SU-DHL-6 (cell line): ENCODE measurements at regions not wholly inside any gene's neighbourhood (a gene's known extent, or its start where the extent isn't known, plus 50 kb on each side); places are given as distances from the start of the nearest gene placed in this dataset.

Source experiments
- H2AFZ ChIP-seq: fragments of 200-600 bp; sonication (generic); 2 replicates; pipeline ENCODE4 v1.6.1; 2014; ENCODE audit warnings: low read depth, mild to moderate bottlenecking, moderate library complexity, mixed read lengths, antibody characterized with exemption, low read length; ENCODE audit not compliant: severe bottlenecking
- H3F3A ChIP-seq: fragments of 200-600 bp; shearing (Covaris generic); 2 replicates; pipeline ENCODE4 v1.6.0; 2016; ENCODE audit warnings: antibody characterized with exemption, mild to moderate bottlenecking; ENCODE audit not compliant: insufficient read depth
- H3K27ac ChIP-seq: fragments of 200-600 bp; sonication (generic); 2 replicates; pipeline ENCODE4 v1.5.1; 2016; ENCODE audit warnings: low read depth, mild to moderate bottlenecking, low read length, moderate library complexity, mixed read lengths
- H3K27me3 ChIP-seq: fragments of 200-600 bp; sonication (generic), shearing (Covaris generic); 2 replicates; pipeline ENCODE4 v1.6.0; 2014; ENCODE audit warnings: mild to moderate bottlenecking, low read length
- H3K36me3 ChIP-seq: fragments of 200-600 bp; sonication (generic); 2 replicates; pipeline ENCODE4 v1.6.1; 2014; ENCODE audit warnings: mild to moderate bottlenecking, low read length, mixed read lengths
- H3K4me2 ChIP-seq: fragments of 300-600, 200-600 bp; shearing (Covaris generic), sonication (generic); 2 replicates; pipeline ENCODE4 v1.6.0; 2014; ENCODE audit warnings: low read length, low read depth, mild to moderate bottlenecking; ENCODE audit not compliant: poor library complexity, severe bottlenecking
- H3K4me3 ChIP-seq: fragments of 200-600 bp; sonication (generic); 2 replicates; pipeline ENCODE4 v1.5.1; 2014; ENCODE audit warnings: antibody characterized with exemption, low read length, mild to moderate bottlenecking, mixed read lengths; ENCODE audit not compliant: insufficient read depth, poor library complexity, severe bottlenecking
- H3K79me2 ChIP-seq: fragments of 200-600 bp; sonication (generic); 2 replicates; pipeline ENCODE4 v1.6.1; 2014; ENCODE audit warnings: mild to moderate bottlenecking, low read length, moderate library complexity; ENCODE audit not compliant: insufficient read depth
- H3K9ac ChIP-seq: fragments of 200-600 bp; sonication (generic); 2 replicates; pipeline ENCODE4 v1.7.0; 2014; ENCODE audit warnings: mild to moderate bottlenecking, low read length
- H3K9me2 ChIP-seq: fragments of 200-600 bp; sonication (generic); replicated peaks from 2 replicates; pipeline ENCODE4 v1.6.1; 2014; ENCODE audit warnings: low read length; ENCODE audit not compliant: insufficient read depth
- H3K9me3 ChIP-seq: fragments of 200-600 bp; sonication (generic); 2 replicates; pipeline ENCODE4 v1.6.1; 2014; ENCODE audit warnings: low read length, mixed read lengths; ENCODE audit not compliant: insufficient read depth
- H4K20me1 ChIP-seq: fragments of 200-600 bp; sonication (generic); 2 replicates; pipeline ENCODE4 v1.6.1; 2014; ENCODE audit warnings: low read depth, mild to moderate bottlenecking, antibody characterized with exemption, low read length, moderate library complexity, mixed read lengths
- EZH2phosphoT487 ChIP-seq: fragments of 200-600 bp; sonication (generic), shearing (Covaris generic); conservative IDR thresholded peaks from 2 replicates; pipeline ENCODE4 v1.6.1; 2018; ENCODE audit warnings: mild to moderate bottlenecking, antibody characterized with exemption, low read length, moderate library complexity, mixed read lengths
- TF ChIP-seq, protein P1 (sequence below): fragments of 200-600 bp; sonication (generic); IDR thresholded peaks from one replicate; pipeline ENCODE4 v1.5.1; 2017; ENCODE audit warnings: antibody characterized with exemption, mild to moderate bottlenecking, low read length, moderate library complexity; ENCODE audit not compliant: insufficient read depth, poor library complexity, severe bottlenecking

DNA sequence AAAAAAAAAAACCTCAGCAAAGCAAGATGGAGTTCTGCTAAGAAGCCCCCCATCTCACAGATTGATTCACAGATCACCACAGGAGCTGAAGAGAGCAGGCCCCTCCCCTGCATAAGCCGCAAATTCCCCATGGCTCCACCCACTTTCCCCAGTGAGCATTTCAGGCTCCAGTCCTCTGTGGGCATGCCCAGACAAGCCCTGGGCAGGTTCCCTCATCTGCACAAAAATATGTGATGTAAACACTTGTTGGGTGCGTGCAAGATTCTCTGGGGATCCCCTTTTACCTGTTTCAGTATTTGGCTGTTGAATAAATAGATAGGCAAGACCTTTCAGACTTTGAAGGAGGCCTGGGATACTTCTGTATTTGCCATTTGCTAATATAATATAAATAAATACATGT lies 514.3 kb downstream of the PCDH7 start:
- Histone ChIP-seq H3K79me2 (no peaks in the 10 kb centered on the region), H3K4me2 (no peak overlapping the region), H3K27me3 (no peaks in the 10 kb centered on the region), H3K9me2 (no peaks in the 10 kb centered on the region), H3K36me3 (no peaks in the 10 kb centered on the region), H3K4me3 (no peak overlapping the region), H3F3A (no peaks in the 10 kb centered on the region), H3K9ac (no peak overlapping the region), H2AFZ (peak overlapping the region; percentile 54), H3K27ac (no peak overlapping the region), H3K9me3 (peaks cover 5% of the 10 kb centered on the region; the same call in 1 of the 2 replicates), H4K20me1 (no peaks in the 10 kb centered on the region)
- no peak for TF ChIP-seq EZH2phosphoT487
- TF ChIP-seq, protein P1, sequence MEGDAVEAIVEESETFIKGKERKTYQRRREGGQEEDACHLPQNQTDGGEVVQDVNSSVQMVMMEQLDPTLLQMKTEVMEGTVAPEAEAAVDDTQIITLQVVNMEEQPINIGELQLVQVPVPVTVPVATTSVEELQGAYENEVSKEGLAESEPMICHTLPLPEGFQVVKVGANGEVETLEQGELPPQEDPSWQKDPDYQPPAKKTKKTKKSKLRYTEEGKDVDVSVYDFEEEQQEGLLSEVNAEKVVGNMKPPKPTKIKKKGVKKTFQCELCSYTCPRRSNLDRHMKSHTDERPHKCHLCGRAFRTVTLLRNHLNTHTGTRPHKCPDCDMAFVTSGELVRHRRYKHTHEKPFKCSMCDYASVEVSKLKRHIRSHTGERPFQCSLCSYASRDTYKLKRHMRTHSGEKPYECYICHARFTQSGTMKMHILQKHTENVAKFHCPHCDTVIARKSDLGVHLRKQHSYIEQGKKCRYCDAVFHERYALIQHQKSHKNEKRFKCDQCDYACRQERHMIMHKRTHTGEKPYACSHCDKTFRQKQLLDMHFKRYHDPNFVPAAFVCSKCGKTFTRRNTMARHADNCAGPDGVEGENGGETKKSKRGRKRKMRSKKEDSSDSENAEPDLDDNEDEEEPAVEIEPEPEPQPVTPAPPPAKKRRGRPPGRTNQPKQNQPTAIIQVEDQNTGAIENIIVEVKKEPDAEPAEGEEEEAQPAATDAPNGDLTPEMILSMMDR: no peak

GRCh38 chr4:31234901-31235300 lies 514.7 kb downstream of the PCDH7 start:
- Histone ChIP-seq H3K79me2 (no peaks in the 10 kb centered on the region), H2AFZ (no peak overlapping the region), H3K9me3 (peaks cover 5% of the 10 kb centered on the region; the same call in 1 of the 2 replicates), H3K9me2 (no peaks in the 10 kb centered on the region), H4K20me1 (no peaks in the 10 kb centered on the region), H3K4me3 (no peak overlapping the region), H3K27me3 (no peaks in the 10 kb centered on the region), H3K36me3 (no peaks in the 10 kb centered on the region), H3K27ac (no peak overlapping the region), H3F3A (no peaks in the 10 kb centered on the region), H3K4me2 (no peak overlapping the region), H3K9ac (no peak overlapping the region)
- TF ChIP-seq EZH2phosphoT487: no peak
- TF ChIP-seq, protein P1: no peak

DNA sequence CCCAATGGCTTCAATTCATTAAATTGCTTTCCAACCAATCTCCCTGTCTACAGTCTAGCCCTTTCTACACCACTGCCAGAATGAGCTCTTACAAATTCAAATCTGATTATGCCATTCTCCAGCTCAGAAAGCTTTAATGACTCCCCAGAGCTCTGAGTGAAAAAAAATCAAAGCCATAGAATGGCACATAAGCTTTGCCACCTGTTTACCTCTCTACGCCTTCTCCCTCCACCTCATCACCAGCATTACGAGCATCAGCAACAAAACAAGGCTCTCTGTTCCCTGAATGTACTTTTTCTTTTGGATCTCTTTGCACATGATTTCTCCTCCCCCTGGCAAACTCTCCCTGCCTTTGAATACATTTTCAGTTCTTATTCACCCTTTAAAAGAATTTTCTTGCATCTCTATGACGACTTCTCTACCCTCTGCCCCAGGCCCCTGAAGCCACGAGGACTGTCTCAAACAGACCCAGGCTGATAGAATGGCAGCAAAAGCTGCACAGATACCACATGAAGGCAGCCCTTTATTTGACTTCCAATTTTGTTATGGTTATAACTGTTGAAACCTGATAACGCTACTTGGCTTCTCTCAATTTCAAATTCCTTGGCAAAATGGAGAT lies 516.0 kb downstream of the PCDH7 start:
- Histone ChIP-seq H3K27ac (no peak overlapping the region), H2AFZ (peak overlapping the region; percentile 50), H3K4me3 (no peak overlapping the region), H3K27me3 (no peaks in the 10 kb centered on the region), H3K9me3 (peaks cover 5% of the 10 kb centered on the region; the same call in 1 of the 2 replicates), H3K9ac (no peak overlapping the region), H3K36me3 (no peaks in the 10 kb centered on the region), H3K9me2 (no peaks in the 10 kb centered on the region), H4K20me1 (no peaks in the 10 kb centered on the region), H3F3A (no peaks in the 10 kb centered on the region), H3K79me2 (no peaks in the 10 kb centered on the region), H3K4me2 (no peak overlapping the region)
- TF ChIP-seq, protein P1: no peak
- TF ChIP-seq EZH2phosphoT487: no peak
